Keratinocyte (primary cell): ENCODE measurements at regions not wholly inside any gene's neighbourhood (a gene's known extent, or its start where the extent isn't known, plus 50 kb on each side); places are given as distances from the start of the nearest gene placed in this dataset.

Source experiments
- DNase-seq: peaks from one replicate; pipeline ENCODE4 v3.0.0-alpha.2; 2011; ENCODE audit warnings: low read depth, missing footprints, low spot score
- FAIRE-seq: peaks from 2 replicates; lab custom pipeline; 2011; peaks lifted over from hg19 to GRCh38; lab: Jason Lieb, UNC
- H2AFZ ChIP-seq: 2 replicates; pipeline ENCODE4 v1.6.0; 2012; ENCODE audit warnings: low read length, control low read depth, inconsistent platforms; ENCODE audit not compliant: control insufficient read depth
- H3K27ac ChIP-seq: 2 replicates; pipeline ENCODE4 v1.5.1; 2011; ENCODE audit warnings: low read length; ENCODE audit not compliant: control insufficient read depth, insufficient read depth
- H3K27me3 ChIP-seq: 3 replicates; pipeline ENCODE4 v1.6.0; 2011; ENCODE audit warnings: low read length; ENCODE audit not compliant: control insufficient read depth, insufficient read depth; ENCODE audit errors: extremely low read depth
- H3K36me3 ChIP-seq, 2 experiments: 2 replicates in 1 of 2; 3 replicates in 1 of 2; pipeline ENCODE4 v1.5.1; 2011; ENCODE audit warnings: low read length in 2 of 2, mild to moderate bottlenecking in 1 of 2; ENCODE audit not compliant: control insufficient read depth in 2 of 2, insufficient read depth in 2 of 2; ENCODE audit errors: extremely low read depth in 1 of 2
- H3K4me1 ChIP-seq: 3 replicates; pipeline ENCODE4 v1.5.1; 2011; ENCODE audit warnings: low read length; ENCODE audit not compliant: control insufficient read depth, insufficient read depth; ENCODE audit errors: extremely low read depth
- H3K4me2 ChIP-seq: 3 replicates; pipeline ENCODE4 v1.6.0; 2011; ENCODE audit warnings: low read depth, low read length; ENCODE audit not compliant: control insufficient read depth, insufficient read depth; ENCODE audit errors: extremely low read depth
- H3K4me3 ChIP-seq, 3 experiments: fragments of 200-600 bp in 1 of 3; sonication (generic) in 1 of 3; 2 replicates in 2 of 3; 3 replicates in 1 of 3; pipeline ENCODE4 v1.5.1; 2011 to 2016; ENCODE audit warnings: low read length in 3 of 3, mild to moderate bottlenecking in 3 of 3, control low read depth in 2 of 3, inconsistent platforms in 1 of 3, low read depth in 1 of 3, mixed read lengths in 1 of 3, mixed run types in 1 of 3, moderate library complexity in 1 of 3; ENCODE audit not compliant: control insufficient read depth in 2 of 3, insufficient read depth in 2 of 3; ENCODE audit errors: extremely low read depth in 1 of 3
- H3K79me2 ChIP-seq: 2 replicates; pipeline ENCODE4 v1.6.0; 2012; ENCODE audit warnings: low read length; ENCODE audit not compliant: control insufficient read depth, insufficient read depth
- H3K9ac ChIP-seq: 3 replicates; pipeline ENCODE4 v1.6.0; 2011; ENCODE audit warnings: low read length; ENCODE audit not compliant: control insufficient read depth, insufficient read depth; ENCODE audit errors: extremely low read depth
- H3K9me1 ChIP-seq: 3 replicates; pipeline ENCODE4 v1.6.0; 2011; ENCODE audit warnings: low read length; ENCODE audit not compliant: control insufficient read depth, insufficient read depth; ENCODE audit errors: extremely low read depth
- H3K9me3 ChIP-seq: 2 replicates; pipeline ENCODE4 v1.5.1; 2012; ENCODE audit warnings: low read depth, low read length; ENCODE audit not compliant: control insufficient read depth
- H4K20me1 ChIP-seq: 3 replicates; pipeline ENCODE4 v1.6.0; 2011; ENCODE audit warnings: low read length; ENCODE audit not compliant: control insufficient read depth, insufficient read depth; ENCODE audit errors: extremely low read depth
- CTCF ChIP-seq, 3 experiments: IDR thresholded peaks in 1 of 3; conservative IDR thresholded peaks in 1 of 3; optimal IDR thresholded peaks in 1 of 3; 2 replicates in 2 of 3; 3 replicates in 1 of 3; pipeline versions ENCODE3 to v1.5.1; 2011; ENCODE audit warnings: low read length in 3 of 3, mild to moderate bottlenecking in 3 of 3, moderate library complexity in 2 of 3, control low read depth in 1 of 3, inconsistent platforms in 1 of 3; ENCODE audit not compliant: insufficient read depth in 2 of 3; ENCODE audit errors: extremely low read depth in 1 of 3
- EZH2 ChIP-seq: IDR thresholded peaks from one replicate; pipeline ENCODE4 v1.6.1; 2012; ENCODE audit warnings: inconsistent platforms, mild to moderate bottlenecking, low read length, moderate library complexity
- dilution Hi-C: fragments of 300-500 bp; cut with MboI; formaldehyde crosslinking; loops from one replicate; pipeline ENCODE4 v1.7.0; 2020; ENCODE audit warnings: low sequenced_read_pairs; ENCODE audit not compliant: extremely low pct_ligation_motif_present

- Histone ChIP-seq H3K79me2 (no peaks in the 10 kb centered on the region), H3K4me2 (no peak overlapping the region), H2AFZ (no peak overlapping the region), H3K9me3 (no peaks in the 10 kb centered on the region), H3K4me3 (no peak overlapping the region), H3K27ac (no peak overlapping the region), H3K27me3 (no peaks in the 10 kb centered on the region), H3K36me3 (no peaks in the 10 kb centered on the region), H3K4me1 (no peaks in the 10 kb centered on the region), H4K20me1 (no peaks in the 10 kb centered on the region), H3K9ac (no peak overlapping the region), H3K9me1 (no peaks in the 10 kb centered on the region)
- DNase-seq (no peak), FAIRE-seq (no peak)
- TF ChIP-seq EZH2 (no peak), CTCF (optimal IDR thresholded peaks at IDR 0.05 in 1 of 3, IDR thresholded peaks at IDR 0.05 in 1 of 3, conservative IDR thresholded peaks at IDR 0.05 in 1 of 3; ENCODE audit: extremely low read depth in 1 of 3, insufficient read depth in 2 of 3, low read length in 3 of 3) (no peak)
- dilution Hi-C loops: no loop called here
Observed at GRCh38 chr6:145531032-145531431, 204.3 kb downstream of the EPM2A start.

GRCh38 chr6:145531822-145532221 is 203.5 kb downstream of the EPM2A start:
- Histone ChIP-seq H3K4me1 (no peaks in the 10 kb centered on the region), H2AFZ (no peak overlapping the region), H3K36me3 (no peaks in the 10 kb centered on the region), H3K9me3 (no peaks in the 10 kb centered on the region), H3K27me3 (no peaks in the 10 kb centered on the region), H3K4me3 (no peak overlapping the region), H3K9me1 (no peaks in the 10 kb centered on the region), H3K9ac (no peak overlapping the region), H3K79me2 (no peaks in the 10 kb centered on the region), H4K20me1 (no peaks in the 10 kb centered on the region), H3K4me2 (no peak overlapping the region), H3K27ac (no peak overlapping the region)
- DNase-seq (no peak), FAIRE-seq (no peak)
- dilution Hi-C loops: no loop called here
- TF ChIP-seq CTCF (optimal IDR thresholded peaks at IDR 0.05 in 1 of 3, IDR thresholded peaks at IDR 0.05 in 1 of 3, conservative IDR thresholded peaks at IDR 0.05 in 1 of 3; ENCODE audit: extremely low read depth in 1 of 3, insufficient read depth in 2 of 3, low read length in 3 of 3) (no peak), EZH2 (no peak)
